Ascending aorta (tissue), 2 donors: ENCODE measurements at regions not wholly inside any gene's neighbourhood (a gene's known extent, or its start where the extent isn't known, plus 50 kb on each side); places are given as distances from the start of the nearest gene placed in this dataset.

Experiments used
- DNase-seq, 2 donors: peaks; one replicate each; pipeline ENCODE4 v3.0.0-alpha.2; 2019; ENCODE audit warnings: low spot score in 2 of 2
- H3K27ac ChIP-seq, 2 donors: fragments of 200-600 bp; sonication (generic); one replicate each; pipeline ENCODE4 v1.5.1; 2016 to 2017; ENCODE audit warnings: mild to moderate bottlenecking in 1 of 2
- H3K27me3 ChIP-seq: fragments of 200-600 bp; sonication (generic); one replicate; pipeline ENCODE4 v1.5.1; 2017
- H3K36me3 ChIP-seq, 2 donors: fragments of 200-600 bp; sonication (generic); one replicate each; pipeline ENCODE4 v1.5.1; 2016
- H3K4me1 ChIP-seq, 2 donors: fragments of 200-600 bp; sonication (generic); one replicate each; pipeline ENCODE4 v1.5.1; 2016 to 2017; ENCODE audit warnings: mild to moderate bottlenecking in 1 of 2
- H3K4me3 ChIP-seq, 2 donors: fragments of 200-600 bp; sonication (generic); one replicate each; pipeline ENCODE4 v1.5.1; 2016 to 2017; ENCODE audit warnings: mild to moderate bottlenecking in 1 of 2
- H3K9me3 ChIP-seq, 2 donors: fragments of 200-600 bp; sonication (generic); one replicate each; pipeline ENCODE4 v1.5.1; 2016
- CTCF ChIP-seq, 3 experiments: fragments of 200-600 bp in 2 of 3; fragments of 450-650 bp in 1 of 3; sonication (generic) in 2 of 3; IDR thresholded peaks; one replicate each; pipeline ENCODE4 v1.5.1; 2016 to 2019; ENCODE audit warnings: antibody characterized with exemption in 3 of 3, mild to moderate bottlenecking in 1 of 3, moderate library complexity in 1 of 3
- intact Hi-C: fragments of 100-400 bp; cut with DNase I; formaldehyde crosslinking; loops from one replicate; pipeline ENCODE4 v1.15.1; 2023

DNA sequence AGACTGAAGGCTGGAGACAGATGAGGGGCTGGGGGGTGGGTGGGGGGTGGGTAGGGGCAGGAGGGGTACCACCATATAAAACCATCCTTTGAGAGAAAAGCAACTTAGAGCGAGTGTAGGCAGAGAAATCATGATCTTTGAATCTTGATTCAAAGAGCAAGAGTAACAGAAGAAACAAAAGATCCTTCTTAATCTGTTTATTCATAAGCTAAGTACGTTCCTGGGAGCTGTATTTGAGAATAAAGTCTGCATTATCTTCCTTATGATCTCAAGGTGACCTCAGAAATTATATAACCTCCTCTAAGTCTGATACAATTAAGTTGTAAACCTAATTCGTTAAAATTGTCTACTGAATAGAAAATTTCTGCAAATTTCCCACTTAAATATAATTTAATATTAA is 558.8 kb downstream of the NR2F1-AS1 start:
- no peaks in the 10 kb centered on the region for H3K9me3 ChIP-seq
- H3K27ac ChIP-seq = no peak overlapping the region
- H3K4me1 ChIP-seq = no peaks in the 10 kb centered on the region
- TF ChIP-seq CTCF (IDR thresholded peaks at IDR 0.05) = no peak
- no peak for DNase-seq
- no peaks in the 10 kb centered on the region for H3K36me3 ChIP-seq
- intact Hi-C loops = no loop called here
- no peaks in the 10 kb centered on the region for H3K27me3 ChIP-seq
- H3K4me3 ChIP-seq = no peak overlapping the region

- intact Hi-C loops = no loop called here
- no peak for TF ChIP-seq CTCF (IDR thresholded peaks at IDR 0.05)
- no peak overlapping the region for H3K4me3 ChIP-seq
Measured at GRCh38 chr5:93019896-93020295, 561.1 kb downstream of the NR2F1-AS1 start.

DNA sequence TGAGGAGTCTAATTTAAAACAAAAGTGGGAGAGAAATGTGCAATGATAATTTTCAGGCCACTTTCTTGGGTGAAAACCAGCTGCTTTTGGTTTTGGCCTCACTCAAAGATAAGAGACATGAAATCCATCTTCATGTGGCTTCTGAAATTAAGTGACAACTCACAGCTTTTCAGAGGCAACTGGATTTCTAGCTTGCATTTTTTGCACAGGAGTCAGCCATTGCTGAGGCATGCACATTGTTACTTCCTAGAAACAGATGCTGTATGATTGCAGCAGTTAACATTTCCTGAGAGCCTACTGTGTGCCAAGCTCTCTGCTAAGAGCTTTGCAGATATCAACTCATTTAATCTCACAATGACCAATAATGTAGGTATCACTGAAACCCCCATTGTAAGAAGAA is 562.6 kb downstream of the NR2F1-AS1 start:
- DNase-seq = no peak
- no peak for TF ChIP-seq CTCF (IDR thresholded peaks at IDR 0.05)
- H3K27ac ChIP-seq = no peak overlapping the region
- no peaks in the 10 kb centered on the region for H3K27me3 ChIP-seq
- no peaks in the 10 kb centered on the region for H3K9me3 ChIP-seq
- no peak overlapping the region for H3K4me3 ChIP-seq
- no peaks in the 10 kb centered on the region for H3K36me3 ChIP-seq
- no peaks in the 10 kb centered on the region for H3K4me1 ChIP-seq
- intact Hi-C loops = no loop called here

More at GRCh38 chr5:93019896-93020295, 561.1 kb downstream of the NR2F1-AS1 start:
- H3K4me1 ChIP-seq = no peaks in the 10 kb centered on the region
- no peaks in the 10 kb centered on the region for H3K36me3 ChIP-seq
- DNase-seq = no peak
- no peak overlapping the region for H3K27ac ChIP-seq
- no peaks in the 10 kb centered on the region for H3K9me3 ChIP-seq
- H3K27me3 ChIP-seq = no peaks in the 10 kb centered on the region

DNA sequence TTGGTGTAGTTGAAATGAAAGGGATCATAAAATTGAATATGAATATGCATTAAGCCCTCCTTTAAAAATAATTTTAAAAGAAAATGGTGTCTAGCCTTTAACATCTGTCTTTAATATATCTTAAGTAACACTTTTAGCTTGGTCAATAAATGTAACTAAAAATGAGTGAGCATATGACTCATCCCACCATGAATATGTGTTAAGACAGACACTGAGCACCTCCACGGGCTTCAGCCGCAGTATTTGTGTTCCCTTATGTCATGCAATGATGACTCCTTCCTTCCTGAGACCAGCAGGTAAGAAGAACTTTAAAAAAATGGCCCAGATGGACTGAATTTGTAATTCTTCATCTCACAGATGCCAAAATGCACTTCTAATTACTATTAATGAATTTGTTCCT is 563.2 kb downstream of the NR2F1-AS1 start:
- TF ChIP-seq CTCF (IDR thresholded peaks at IDR 0.05) = no peak
- Histone ChIP-seq H3K9me3 (no peaks in the 10 kb centered on the region), H3K36me3 (no peaks in the 10 kb centered on the region), H3K4me1 (no peaks in the 10 kb centered on the region), H3K27ac (no peak overlapping the region), H3K4me3 (no peak overlapping the region), H3K27me3 (no peaks in the 10 kb centered on the region)
- intact Hi-C loops = no loop called here
- DNase-seq = no peak

GRCh38 chr5:93017376-93017775 is 563.6 kb downstream of the NR2F1-AS1 start:
- intact Hi-C loops = no loop called here
- H3K4me3 ChIP-seq = no peak overlapping the region
- no peak for TF ChIP-seq CTCF (IDR thresholded peaks at IDR 0.05)
- no peak overlapping the region for H3K27ac ChIP-seq
- H3K4me1 ChIP-seq = no peaks in the 10 kb centered on the region
- no peak for DNase-seq
- no peaks in the 10 kb centered on the region for H3K36me3 ChIP-seq
- no peaks in the 10 kb centered on the region for H3K9me3 ChIP-seq
- no peaks in the 10 kb centered on the region for H3K27me3 ChIP-seq

- H3K4me3 ChIP-seq = no peak overlapping the region
- H3K4me1 ChIP-seq = no peaks in the 10 kb centered on the region
- H3K36me3 ChIP-seq = no peaks in the 10 kb centered on the region
- TF ChIP-seq CTCF (IDR thresholded peaks at IDR 0.05) = no peak
- H3K9me3 ChIP-seq = no peaks in the 10 kb centered on the region
- intact Hi-C loops = no loop called here
- H3K27ac ChIP-seq = no peak overlapping the region
- no peaks in the 10 kb centered on the region for H3K27me3 ChIP-seq
- DNase-seq = no peak
Measured at GRCh38 chr5:93010616-93011015, 570.4 kb downstream of the NR2F1-AS1 start.
